HFF-Myc (cell line): ENCODE measurements at regions not wholly inside any gene's neighbourhood (a gene's known extent, or its start where the extent isn't known, plus 50 kb on each side); places are given as distances from the start of the nearest gene placed in this dataset.

Source experiments
- DNase-seq: peaks from one replicate; pipeline ENCODE4 v3.0.0-alpha.2; 2011; ENCODE audit warnings: low read depth; ENCODE audit errors: extremely low read depth
- H3K4me3 ChIP-seq: replicated peaks from 2 replicates; pipeline ENCODE4 v1.5.1; 2011; ENCODE audit warnings: low read depth, mild to moderate bottlenecking, control low read depth, low read length
- TF ChIP-seq, protein P1 (sequence below): IDR thresholded peaks from 2 replicates; pipeline ENCODE4 v1.5.1; 2012; ENCODE audit warnings: mild to moderate bottlenecking, low read depth, low read length, control low read depth; ENCODE audit errors: missing control alignments

DNA sequence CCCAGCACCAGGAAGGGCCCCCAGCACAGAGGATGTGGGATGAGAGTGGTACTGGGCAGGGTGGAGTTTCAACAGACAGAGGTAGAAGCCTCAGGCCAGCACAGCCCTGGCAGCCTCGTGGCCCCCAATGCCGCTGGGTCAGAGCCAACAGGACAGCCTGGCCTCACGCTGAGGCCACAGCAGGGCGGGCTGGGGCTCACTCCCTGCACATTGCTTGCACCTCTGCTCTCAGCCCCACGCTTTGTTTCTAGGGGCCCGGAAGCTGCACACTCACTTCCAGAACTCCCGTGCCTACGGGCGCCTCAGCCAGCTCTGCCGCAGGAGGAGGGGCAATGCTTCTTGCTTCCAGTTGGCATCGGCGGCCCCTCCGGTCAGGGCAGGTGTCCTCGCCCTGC, 72.9 kb downstream of the SIK1 start:
- TF ChIP-seq, protein P1, sequence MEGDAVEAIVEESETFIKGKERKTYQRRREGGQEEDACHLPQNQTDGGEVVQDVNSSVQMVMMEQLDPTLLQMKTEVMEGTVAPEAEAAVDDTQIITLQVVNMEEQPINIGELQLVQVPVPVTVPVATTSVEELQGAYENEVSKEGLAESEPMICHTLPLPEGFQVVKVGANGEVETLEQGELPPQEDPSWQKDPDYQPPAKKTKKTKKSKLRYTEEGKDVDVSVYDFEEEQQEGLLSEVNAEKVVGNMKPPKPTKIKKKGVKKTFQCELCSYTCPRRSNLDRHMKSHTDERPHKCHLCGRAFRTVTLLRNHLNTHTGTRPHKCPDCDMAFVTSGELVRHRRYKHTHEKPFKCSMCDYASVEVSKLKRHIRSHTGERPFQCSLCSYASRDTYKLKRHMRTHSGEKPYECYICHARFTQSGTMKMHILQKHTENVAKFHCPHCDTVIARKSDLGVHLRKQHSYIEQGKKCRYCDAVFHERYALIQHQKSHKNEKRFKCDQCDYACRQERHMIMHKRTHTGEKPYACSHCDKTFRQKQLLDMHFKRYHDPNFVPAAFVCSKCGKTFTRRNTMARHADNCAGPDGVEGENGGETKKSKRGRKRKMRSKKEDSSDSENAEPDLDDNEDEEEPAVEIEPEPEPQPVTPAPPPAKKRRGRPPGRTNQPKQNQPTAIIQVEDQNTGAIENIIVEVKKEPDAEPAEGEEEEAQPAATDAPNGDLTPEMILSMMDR, result no peak
- no peak for DNase-seq

DNA sequence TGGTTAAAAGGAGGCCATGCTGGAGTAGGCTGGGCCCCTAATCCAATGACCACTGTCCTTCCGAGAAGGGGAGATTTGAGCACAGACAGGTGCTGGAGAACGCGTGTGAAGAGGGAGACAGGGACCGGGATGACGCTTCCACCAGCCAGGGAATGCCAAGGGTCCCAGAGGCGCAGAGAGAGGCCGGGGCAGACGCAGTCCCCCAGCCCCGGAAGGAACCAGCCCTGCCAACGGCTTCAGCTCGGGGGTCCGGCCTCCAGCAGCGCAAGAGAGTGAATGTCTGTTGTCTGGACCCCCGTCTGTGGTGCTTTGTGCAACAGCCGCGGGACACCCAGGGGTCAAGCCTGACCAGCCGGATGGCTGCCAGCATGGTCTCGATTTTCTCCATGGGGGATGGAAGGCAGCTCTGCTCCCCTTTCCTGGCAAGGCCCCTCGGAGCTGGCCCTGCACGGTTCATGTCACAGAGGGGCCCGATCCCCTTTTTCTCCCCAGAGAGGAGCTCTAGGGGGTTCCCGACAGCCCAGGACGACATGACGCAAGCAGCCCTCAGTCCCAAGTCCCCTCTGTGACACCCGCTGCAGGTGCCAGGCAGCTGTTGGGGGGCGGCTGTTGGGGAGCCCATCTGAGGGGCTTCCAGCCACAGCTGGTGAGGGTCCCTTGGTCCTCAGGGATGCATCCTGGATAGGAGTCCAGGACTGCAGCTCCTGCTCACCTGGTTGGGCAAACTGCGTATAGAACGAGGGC, 73.5 kb downstream of the SIK1 start:
- no peak for DNase-seq
- TF ChIP-seq, protein P1, result no peak
- no peak overlapping the region for H3K4me3 ChIP-seq

More for the DNA sequence above, 72.9 kb downstream of the SIK1 start:
- no peak overlapping the region for H3K4me3 ChIP-seq

DNA sequence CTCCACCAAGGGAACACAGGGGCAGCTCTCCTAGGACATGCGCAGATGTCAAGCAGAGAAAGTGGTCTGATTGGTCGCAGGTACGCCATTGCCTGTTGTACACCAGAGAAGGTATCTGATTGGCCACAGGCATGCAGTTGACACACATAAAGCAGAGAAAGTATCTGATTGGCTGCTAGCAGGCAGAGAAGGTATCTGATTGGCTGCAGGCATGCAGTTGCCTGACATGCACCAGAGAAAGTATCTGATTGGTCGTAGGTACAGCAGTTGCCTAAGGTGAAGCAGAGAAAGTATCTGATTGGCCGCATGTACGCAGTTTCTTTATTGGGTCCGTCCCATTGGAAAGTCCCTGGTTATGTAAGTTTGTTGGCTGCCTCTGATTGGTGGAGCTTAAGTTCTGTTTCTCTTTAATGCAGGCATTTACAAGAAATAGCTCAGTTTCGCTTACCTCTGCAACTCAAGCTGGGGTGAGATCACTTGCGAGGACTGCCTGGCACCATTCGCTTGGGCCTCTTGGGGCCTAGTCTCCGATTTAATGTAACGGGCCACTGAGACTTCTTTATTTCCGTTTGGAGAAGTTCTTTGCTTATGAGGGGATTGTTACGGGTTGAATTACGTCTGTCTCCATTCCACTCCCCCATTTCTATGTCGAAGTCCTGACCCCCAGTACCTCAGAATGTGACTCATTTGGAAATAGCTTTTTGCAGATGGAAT, 74.2 kb downstream of the SIK1 start:
- TF ChIP-seq, protein P1, result no peak
- no peak for DNase-seq
- H3K4me3 ChIP-seq, result no peak overlapping the region

DNA sequence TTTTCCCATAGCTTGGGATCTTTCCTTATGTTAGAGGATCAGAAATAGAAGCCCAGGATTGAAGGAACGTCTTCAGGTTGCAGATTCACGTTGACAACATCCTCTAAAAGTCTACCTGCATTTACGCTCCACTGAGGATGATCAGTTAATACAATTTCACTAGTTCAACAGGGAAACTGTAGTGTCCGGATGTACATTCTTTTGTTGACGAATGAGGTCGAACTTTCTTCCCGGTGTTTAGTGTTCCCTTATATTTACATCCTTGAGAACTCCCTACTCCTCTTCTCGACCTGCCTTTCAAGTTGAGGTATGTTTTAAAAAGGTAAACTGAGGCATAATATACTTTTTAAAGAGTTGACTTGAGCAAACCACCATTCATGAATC, 74.8 kb downstream of the SIK1 start:
- TF ChIP-seq, protein P1, result no peak
- no peak overlapping the region for H3K4me3 ChIP-seq
- no peak for DNase-seq

DNA sequence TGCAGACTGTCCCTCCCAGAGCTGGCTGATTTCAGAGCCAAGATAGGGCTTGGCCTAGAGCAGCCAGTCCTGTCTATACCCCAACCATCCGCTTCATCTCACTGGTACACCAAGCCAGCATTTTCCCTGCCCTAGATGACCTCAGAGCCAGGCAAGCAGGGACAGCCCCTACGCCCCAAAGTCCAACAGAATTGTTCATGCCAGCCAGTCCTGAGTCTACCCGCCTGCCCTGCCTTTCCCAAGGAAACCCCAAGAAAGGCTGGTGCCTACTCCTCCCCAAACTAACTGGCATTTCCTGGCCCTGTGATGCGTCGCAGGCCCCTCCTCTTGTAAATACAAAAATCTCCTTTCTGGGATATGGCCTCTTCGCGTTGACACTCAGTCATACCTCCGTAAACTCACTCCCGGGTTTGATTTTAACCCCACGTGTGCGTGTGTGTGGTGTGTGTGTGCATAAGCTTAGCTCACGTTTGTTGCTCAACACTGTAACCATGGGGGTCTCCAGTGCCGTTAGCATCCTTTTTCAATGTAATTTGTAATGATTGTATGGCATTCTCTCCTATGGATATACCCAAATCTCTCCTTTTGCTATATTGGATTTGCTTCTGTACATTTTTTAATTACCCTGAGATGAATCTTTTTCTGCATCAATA, 75.3 kb downstream of the SIK1 start:
- no peak for DNase-seq
- TF ChIP-seq, protein P1, result no peak
- no peak overlapping the region for H3K4me3 ChIP-seq

DNA sequence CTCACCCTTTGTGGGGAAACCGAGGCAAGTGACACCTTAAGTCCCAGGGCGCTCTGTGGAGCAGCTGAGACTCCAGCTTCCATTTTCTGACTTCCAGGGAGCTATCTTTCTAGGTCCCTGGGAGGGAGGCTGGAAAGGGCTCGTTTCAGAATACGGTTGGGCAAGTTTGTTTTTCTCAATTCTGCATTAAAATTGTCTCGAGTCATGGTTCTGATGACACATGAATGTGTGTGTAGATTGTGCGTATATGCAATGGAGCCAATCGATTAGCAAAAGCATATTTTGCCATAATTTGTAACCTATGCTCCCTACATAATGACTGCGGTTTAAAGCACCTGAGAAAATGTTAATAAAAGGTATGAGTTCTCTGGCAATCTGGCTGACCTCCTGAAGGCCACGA, 77.3 kb downstream of the SIK1 start:
- DNase-seq, result no peak
- H3K4me3 ChIP-seq, result no peak overlapping the region
- TF ChIP-seq, protein P1, result no peak
